BLaER1 (cell line): ENCODE measurements at regions not wholly inside any gene's neighbourhood (a gene's known extent, or its start where the extent isn't known, plus 50 kb on each side); places are given as distances from the start of the nearest gene placed in this dataset.
"Not testable (repeated sequence)": the region's sequence is repeated elsewhere in the genome, so short reads cannot be mapped to it uniquely, and the experiment has no call there.

Source experiments
- H3K27ac ChIP-seq: shearing (Covaris generic); formaldehyde crosslinking; 2 replicates; pipeline ENCODE4 v1.8.1; 2022
- H3K27me3 ChIP-seq: shearing (Covaris generic); formaldehyde crosslinking; 2 replicates; pipeline ENCODE4 v1.8.1; 2022
- H3K36me3 ChIP-seq: shearing (Covaris generic); formaldehyde crosslinking; 2 replicates; pipeline ENCODE4 v1.8.1; 2022
- H3K4me1 ChIP-seq: shearing (Covaris generic); formaldehyde crosslinking; 2 replicates; pipeline ENCODE4 v1.8.1; 2022
- H3K4me2 ChIP-seq: shearing (Covaris generic); formaldehyde crosslinking; 2 replicates; pipeline ENCODE4 v1.8.1; 2022
- H3K4me3 ChIP-seq: shearing (Covaris generic); formaldehyde crosslinking; 2 replicates; pipeline ENCODE4 v1.8.1; 2022
- H3K9ac ChIP-seq: shearing (Covaris generic); formaldehyde crosslinking; 2 replicates; pipeline ENCODE4 v1.8.1; 2022
- H3K9me3 ChIP-seq: shearing (Covaris generic); formaldehyde crosslinking; 2 replicates; pipeline ENCODE4 v1.8.1; 2022
- H4K20me1 ChIP-seq: shearing (Covaris generic); formaldehyde crosslinking; 2 replicates; pipeline ENCODE4 v1.8.1; 2022
- Cebpa-rat ChIP-seq: shearing (Covaris generic); IDR thresholded peaks from 2 replicates; pipeline ENCODE4 v1.8.1; 2022

DNA sequence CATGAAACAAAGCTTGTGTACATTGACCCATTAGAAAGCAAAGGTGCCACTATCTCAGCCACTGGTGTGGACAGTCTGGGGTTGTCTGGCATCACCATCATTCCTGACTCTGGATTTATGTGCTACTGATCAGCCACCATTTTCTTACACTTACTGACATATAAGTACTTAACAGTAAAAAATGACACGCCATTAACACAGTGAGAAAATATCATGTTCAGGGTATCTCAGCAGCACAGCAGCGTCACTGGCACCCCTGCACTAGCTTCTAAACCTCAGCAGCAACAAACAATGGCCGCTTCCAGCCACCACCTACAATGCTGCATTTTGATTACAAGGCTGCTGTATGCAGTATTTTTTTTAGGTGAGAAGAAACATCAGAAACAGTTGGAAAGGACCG is 253.4 kb upstream of the HDAC4 start:
- no peak overlapping the region for H3K27ac ChIP-seq
- peaks cover 5% of the 10 kb centered on the region; the same call in 1 of the 2 replicates for H3K4me1 ChIP-seq
- H3K9ac ChIP-seq, result no peak overlapping the region
- no peaks in the 10 kb centered on the region for H4K20me1 ChIP-seq
- H3K36me3 ChIP-seq, result no peaks in the 10 kb centered on the region
- H3K27me3 ChIP-seq, result no peaks in the 10 kb centered on the region
- no peak overlapping the region for H3K4me2 ChIP-seq
- no peaks in the 10 kb centered on the region for H3K9me3 ChIP-seq
- no peak overlapping the region for H3K4me3 ChIP-seq
- no peak for TF ChIP-seq Cebpa-rat

DNA sequence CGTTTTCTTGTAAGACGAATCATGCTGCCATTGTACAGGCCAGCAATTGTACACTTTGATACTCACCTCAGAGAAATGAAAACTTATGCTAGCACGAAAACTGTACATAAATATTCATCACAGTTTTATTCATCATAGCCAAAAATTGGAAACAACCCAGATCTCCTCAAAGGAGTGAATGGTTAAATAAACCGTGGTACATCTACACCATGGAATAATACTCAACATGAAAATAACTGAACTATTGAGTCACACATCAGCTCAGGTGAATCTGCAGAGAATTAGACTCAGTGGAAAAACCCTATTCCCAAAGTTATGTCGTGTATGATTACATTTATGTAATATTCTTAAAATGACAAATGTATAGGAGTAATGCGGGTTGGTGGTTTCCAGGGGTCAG is 251.0 kb upstream of the HDAC4 start:
- H3K4me2 ChIP-seq, result no peak overlapping the region
- H3K27me3 ChIP-seq, result no peaks in the 10 kb centered on the region

DNA sequence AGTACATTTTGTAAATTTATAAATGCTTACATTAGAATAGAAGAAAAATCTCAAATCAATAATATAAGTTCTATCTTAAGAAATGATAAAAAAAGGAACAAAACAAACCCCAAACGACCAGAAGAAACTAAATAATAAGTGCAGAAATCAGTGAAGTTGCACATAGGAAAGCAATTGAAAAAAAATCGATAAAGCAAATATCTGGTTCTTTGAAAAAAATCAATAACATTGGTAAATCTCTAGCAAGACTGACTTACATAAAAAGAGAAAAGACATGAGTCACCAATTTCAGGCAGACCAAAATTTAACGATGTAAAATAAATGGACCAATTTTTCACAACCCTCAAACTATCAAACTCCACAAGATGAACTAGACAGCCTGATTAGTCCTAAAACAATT is 249.9 kb upstream of the HDAC4 start:
- Histone ChIP-seq H3K27ac (no peak overlapping the region), H3K27me3 (no peaks in the 10 kb centered on the region), H3K9ac (no peak overlapping the region), H3K9me3 (peaks cover 12% of the 10 kb centered on the region), H3K36me3 (no peaks in the 10 kb centered on the region), H3K4me1 (no peaks in the 10 kb centered on the region), H3K4me3 (no peak overlapping the region), H4K20me1 (no peaks in the 10 kb centered on the region), H3K4me2 (no peak overlapping the region)
- TF ChIP-seq Cebpa-rat, result no peak

More for the DNA sequence above, 251.0 kb upstream of the HDAC4 start:
- no peak overlapping the region for H3K9ac ChIP-seq
- no peak for TF ChIP-seq Cebpa-rat
- no peaks in the 10 kb centered on the region for H4K20me1 ChIP-seq
- H3K4me1 ChIP-seq, result peaks cover 4% of the 10 kb centered on the region; the same call in 1 of the 2 replicates
- no peak overlapping the region for H3K4me3 ChIP-seq
- H3K27ac ChIP-seq, result no peak overlapping the region
- peaks cover 12% of the 10 kb centered on the region for H3K9me3 ChIP-seq
- no peaks in the 10 kb centered on the region for H3K36me3 ChIP-seq

DNA sequence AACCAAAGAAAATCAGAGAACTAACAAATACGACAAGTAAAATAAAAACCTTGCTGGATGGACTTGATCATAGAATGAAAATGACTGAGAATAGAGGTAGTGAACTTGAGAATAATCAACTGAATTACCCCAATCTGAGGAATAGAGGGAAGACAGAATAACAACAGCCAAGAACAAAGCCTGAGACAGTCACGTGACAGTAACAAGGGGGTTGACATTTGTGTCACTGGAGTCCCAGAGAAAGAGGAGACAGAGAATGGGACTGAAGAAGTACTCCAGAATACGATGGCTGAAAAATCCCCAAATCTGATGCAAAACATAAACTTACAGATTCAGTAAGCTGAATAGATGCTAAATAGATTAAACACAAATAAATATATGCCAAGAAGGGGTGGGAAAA is 248.5 kb upstream of the HDAC4 start:
- no peak for TF ChIP-seq Cebpa-rat
- Histone ChIP-seq H3K27ac (no peak overlapping the region), H3K4me2 (no peak overlapping the region), H3K9ac (no peak overlapping the region), H3K27me3 (no peaks in the 10 kb centered on the region), H3K4me3 (no peak overlapping the region), H3K9me3 (peaks cover 12% of the 10 kb centered on the region), H3K4me1 (no peaks in the 10 kb centered on the region), H3K36me3 (no peaks in the 10 kb centered on the region), H4K20me1 (no peaks in the 10 kb centered on the region)

DNA sequence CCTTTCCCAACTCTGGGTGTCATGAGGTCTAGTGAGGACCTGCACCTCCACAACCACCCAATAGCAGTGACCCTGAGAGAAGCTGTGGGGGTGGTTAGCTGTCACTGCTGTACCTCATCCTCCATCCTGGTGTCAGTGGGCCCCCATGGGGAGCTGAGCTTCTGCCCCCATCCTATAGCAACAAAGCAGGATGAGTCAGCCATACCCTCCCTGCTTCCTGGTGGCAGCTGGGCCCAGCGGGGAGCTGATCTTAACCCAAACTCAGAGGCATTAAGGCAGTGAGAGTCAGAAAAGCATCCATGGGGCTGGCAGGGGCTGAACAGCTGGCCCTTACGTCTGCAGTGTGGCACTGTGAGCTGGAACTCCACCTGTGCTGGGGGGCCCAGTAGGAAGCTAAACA is 247.8 kb upstream of the HDAC4 start:
- Histone ChIP-seq H3K4me2 (no peak overlapping the region), H3K36me3 (no peaks in the 10 kb centered on the region), H3K4me1 (no peaks in the 10 kb centered on the region; the same call in 1 of the 2 replicates), H3K27ac (no peak overlapping the region), H3K27me3 (no peaks in the 10 kb centered on the region), H3K9ac (no peak overlapping the region), H3K9me3 (peaks cover 12% of the 10 kb centered on the region), H3K4me3 (no peak overlapping the region), H4K20me1 (no peaks in the 10 kb centered on the region)
- no peak for TF ChIP-seq Cebpa-rat

DNA sequence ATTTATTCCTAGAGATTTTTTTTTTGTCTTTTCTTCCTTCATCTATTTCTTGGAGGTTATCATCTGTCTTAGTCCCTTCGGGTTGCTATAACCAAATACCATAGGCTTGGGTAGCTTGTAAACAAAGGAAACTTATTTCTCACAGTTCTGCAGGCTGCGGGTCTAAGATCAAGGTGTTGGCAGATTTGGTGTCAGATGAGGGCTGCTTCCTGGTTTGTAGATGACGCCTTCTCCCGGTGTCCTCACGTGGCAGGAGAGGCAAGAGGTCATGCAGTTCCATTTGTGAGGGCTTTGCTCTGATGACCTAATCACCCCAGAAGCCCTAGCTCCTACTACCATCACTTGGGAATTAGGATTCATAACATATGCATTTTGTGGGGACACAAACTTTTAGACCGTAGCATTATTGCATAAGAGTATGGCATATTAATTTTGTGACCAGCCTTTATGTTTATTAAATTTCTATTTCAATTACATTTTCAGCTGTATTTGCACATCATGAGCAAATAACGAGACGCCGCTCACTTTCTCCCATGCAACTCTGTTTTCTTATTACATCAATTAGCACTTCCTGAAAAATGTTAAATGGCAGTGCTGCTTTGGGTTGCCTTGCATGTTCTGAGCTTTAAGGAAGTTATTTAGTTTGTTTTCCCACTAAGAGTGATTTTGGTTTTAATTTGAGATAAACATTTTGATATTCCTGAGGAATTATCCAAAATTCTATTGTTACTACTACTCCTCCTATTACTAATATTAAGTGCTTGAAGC is 246.4 kb upstream of the HDAC4 start:
- H3K9me3 ChIP-seq, result peaks cover 12% of the 10 kb centered on the region
- TF ChIP-seq Cebpa-rat, result no peak
- no peaks in the 10 kb centered on the region for H3K36me3 ChIP-seq

DNA sequence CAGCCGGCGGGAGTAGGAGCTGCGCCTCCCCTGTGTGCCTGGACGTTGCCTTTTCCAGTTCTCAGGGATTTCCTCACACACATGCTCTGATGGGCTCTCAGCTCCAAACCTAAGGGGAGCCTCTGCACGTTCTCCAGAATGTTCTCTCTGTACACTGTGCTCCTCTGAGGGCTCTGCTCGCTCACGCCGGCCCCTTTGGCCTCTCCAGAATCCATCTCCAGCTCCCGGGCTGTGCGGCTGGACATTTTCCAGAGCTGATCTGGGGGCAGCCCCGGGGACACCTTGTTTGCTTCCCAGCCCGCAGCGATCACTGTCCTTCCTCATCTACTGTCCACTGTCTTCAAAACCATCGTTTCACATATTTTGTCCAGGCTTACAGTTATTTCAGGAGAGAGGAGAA is 245.4 kb upstream of the HDAC4 start:
- Histone ChIP-seq H3K27ac (no peak overlapping the region), H3K4me3 (no peak overlapping the region), H3K36me3 (no peaks in the 10 kb centered on the region), H3K9ac (no peak overlapping the region), H3K4me1 (no peaks in the 10 kb centered on the region; the same call in 1 of the 2 replicates), H3K4me2 (no peak overlapping the region), H4K20me1 (no peaks in the 10 kb centered on the region), H3K27me3 (no peaks in the 10 kb centered on the region), H3K9me3 (peaks cover 12% of the 10 kb centered on the region)
- no peak for TF ChIP-seq Cebpa-rat

More for the DNA sequence above, 246.4 kb upstream of the HDAC4 start:
- Histone ChIP-seq H3K4me3 (no peak overlapping the region), H4K20me1 (no peaks in the 10 kb centered on the region), H3K9ac (no peak overlapping the region), H3K27ac (no peak overlapping the region), H3K4me2 (no peak overlapping the region), H3K27me3 (no peaks in the 10 kb centered on the region), H3K4me1 (no peaks in the 10 kb centered on the region; the same call in 1 of the 2 replicates)

DNA sequence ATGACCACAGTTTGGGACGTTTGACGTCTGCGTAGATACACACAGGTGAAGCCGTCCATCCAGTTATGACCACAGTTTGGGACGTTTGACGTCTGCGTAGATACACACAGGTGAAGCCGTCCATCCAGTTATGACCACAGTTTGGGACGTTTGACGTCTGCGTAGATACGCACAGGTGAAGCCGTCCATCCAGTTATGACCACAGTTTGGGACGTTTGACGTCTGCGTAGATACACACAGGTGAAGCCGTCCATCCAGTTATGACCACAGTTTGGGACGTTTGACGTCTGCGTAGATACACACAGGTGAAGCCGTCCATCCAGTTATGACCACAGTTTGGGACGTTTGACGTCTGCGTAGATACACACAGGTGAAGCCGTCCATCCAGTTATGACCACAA is 243.8 kb upstream of the HDAC4 start:
- not testable (repeated sequence) for H3K36me3 ChIP-seq, H3K4me1 ChIP-seq, H3K9ac ChIP-seq, H3K27ac ChIP-seq, H3K4me2 ChIP-seq, H3K4me3 ChIP-seq, H3K27me3 ChIP-seq, H4K20me1 ChIP-seq
- H3K9me3 ChIP-seq, result peaks cover 12% of the 10 kb centered on the region

DNA sequence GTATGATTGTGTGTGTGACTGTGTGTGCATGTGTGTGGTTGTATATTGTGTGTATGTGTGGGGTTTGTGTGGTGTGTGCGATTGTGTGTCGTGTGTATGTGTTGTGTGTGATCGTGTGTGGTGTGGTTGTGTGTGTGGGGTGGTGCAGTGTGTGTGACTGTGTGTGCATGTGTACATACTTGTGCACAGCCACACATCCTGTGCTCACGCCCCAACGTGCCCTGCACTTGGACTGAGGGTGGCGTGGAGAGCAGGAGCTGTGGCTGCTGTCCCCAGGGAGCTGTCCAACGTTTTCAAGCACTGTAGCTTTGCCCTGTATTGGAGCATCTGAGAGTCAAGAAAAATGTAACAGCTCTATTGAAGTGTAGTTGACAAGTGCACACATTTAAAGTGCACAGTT is 243.2 kb upstream of the HDAC4 start:
- Histone ChIP-seq H4K20me1 (no peaks in the 10 kb centered on the region), H3K9ac (no peak overlapping the region), H3K4me2 (no peak overlapping the region), H3K4me3 (no peak overlapping the region), H3K4me1 (no peaks in the 10 kb centered on the region; the same call in 1 of the 2 replicates), H3K27me3 (no peaks in the 10 kb centered on the region), H3K36me3 (no peaks in the 10 kb centered on the region), H3K27ac (no peak overlapping the region), H3K9me3 (peaks cover 12% of the 10 kb centered on the region)
- TF ChIP-seq Cebpa-rat, result no peak

DNA sequence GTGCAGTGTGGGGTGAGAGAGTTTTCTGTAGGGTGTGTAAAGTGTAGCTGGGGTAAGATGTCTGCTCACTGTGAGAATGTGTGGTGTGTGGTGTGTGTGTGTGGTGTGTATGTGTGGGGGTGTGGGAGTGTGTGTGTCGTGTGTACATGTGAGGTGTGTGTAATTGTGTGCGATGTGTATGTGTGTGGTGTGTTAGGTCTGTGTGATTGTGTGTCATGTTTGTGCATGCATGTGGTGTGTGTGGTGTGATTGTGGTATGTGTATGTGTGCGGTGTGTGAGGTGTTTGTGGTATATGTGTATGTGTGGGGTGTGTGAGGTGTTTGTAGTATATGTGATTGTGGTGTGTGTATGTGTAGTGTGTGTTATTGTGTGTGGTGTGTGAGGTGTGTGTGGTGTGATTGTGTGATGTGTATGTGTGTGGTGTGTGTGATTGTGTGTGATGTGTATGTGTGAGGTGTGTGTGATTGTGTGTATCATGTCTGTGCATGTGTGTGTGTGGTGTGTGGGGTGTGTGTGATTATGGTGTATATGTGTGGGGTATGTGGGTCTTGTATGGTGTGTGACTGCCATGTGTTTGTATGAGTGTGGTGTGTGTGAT is 241.7 kb upstream of the HDAC4 start:
- Histone ChIP-seq H3K9ac (no peak overlapping the region), H3K4me3 (no peak overlapping the region), H3K36me3 (no peaks in the 10 kb centered on the region), H4K20me1 (no peaks in the 10 kb centered on the region), H3K9me3 (no peaks in the 10 kb centered on the region), H3K4me1 (no peaks in the 10 kb centered on the region; the same call in 1 of the 2 replicates), H3K27ac (no peak overlapping the region), H3K27me3 (no peaks in the 10 kb centered on the region), H3K4me2 (no peak overlapping the region)
- TF ChIP-seq Cebpa-rat, result no peak

DNA sequence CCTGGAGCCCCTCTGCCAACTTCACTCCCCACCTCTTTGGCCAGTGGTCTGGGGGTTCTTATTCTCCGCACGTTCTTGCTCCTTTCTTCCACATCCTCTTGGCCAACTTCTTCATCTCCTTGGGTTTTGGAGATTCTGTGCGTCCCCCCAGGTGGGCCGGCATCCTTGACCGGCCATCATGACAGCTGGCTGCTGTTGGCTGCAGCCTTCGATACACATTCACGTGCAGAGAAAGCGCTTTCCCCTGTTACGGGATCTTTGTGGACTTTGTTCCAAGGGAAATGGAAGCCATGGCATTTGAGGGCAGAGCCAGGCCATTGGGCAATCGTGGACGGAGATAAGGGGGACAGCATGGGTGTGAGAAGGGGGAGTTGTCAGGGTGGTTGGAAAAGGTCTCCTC is 241.1 kb upstream of the HDAC4 start:
- H3K4me2 ChIP-seq, H3K27ac ChIP-seq, H3K4me1 ChIP-seq, H3K4me3 ChIP-seq, H4K20me1 ChIP-seq, H3K27me3 ChIP-seq, H3K36me3 ChIP-seq, H3K9me3 ChIP-seq, H3K9ac ChIP-seq: not testable (repeated sequence)
